ENCODE measurements at regions not wholly inside any gene's neighbourhood (a gene's known extent, or its start where the extent isn't known, plus 50 kb on each side); places are given as distances from the start of the nearest gene placed in this dataset.
"Not testable (repeated sequence)": the region's sequence is repeated elsewhere in the genome, so short reads cannot be mapped to it uniquely, and the experiment has no call there.

DNA sequence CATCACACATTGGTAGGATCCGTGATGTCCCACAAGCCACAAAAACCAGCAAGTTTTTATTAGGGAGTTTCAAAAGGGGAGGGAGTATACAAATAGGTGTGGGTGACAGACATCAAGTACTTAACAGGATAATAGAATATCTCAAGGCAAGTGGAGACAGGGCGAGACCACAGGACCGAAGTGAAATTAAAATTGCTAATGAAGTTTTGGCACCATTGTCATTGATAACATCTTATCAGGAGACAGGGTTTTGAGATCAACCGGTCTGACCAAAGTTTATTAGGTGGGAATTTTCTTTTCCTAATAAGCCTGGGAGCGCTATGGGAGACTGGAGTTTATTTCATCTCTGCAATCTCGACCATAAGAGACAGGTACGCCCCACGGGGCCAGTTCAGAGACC lies 178.5 kb downstream of the OTOP1 start:
- DNase-seq: not testable (repeated sequence)

DNA sequence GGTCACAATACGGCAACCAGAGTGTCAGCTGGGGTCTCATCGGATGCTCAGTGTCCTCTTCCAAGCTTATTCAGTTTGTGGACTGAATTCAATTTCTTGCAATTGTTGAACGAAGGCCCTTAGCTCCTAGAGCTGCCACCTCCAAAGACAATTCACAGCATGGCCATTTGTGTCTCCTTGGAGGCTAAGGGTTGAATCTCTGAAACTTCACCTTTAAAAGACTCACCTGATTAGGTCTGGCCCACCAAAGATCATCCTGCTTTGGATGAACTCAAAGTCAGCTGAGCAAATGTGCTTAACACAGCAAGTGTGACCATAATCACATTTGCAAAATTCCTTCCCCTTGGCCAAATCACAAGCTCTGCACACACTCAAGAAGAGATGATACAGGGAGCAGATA lies 175.9 kb downstream of the OTOP1 start:
- not testable (repeated sequence) for DNase-seq

GRCh38 chr4:4052933-4053332 lies 173.8 kb downstream of the OTOP1 start:
- not testable (repeated sequence) for DNase-seq

- not testable (repeated sequence) for DNase-seq
Observed at GRCh38 chr4:4057226-4057625, 169.5 kb downstream of the OTOP1 start.

- DNase-seq: not testable (repeated sequence)
Observed at GRCh38 chr4:4084171-4084570, 142.6 kb downstream of the OTOP1 start.

- not testable (repeated sequence) for DNase-seq
Observed at GRCh38 chr4:4089716-4090419, 136.9 kb downstream of the OTOP1 start.

DNA sequence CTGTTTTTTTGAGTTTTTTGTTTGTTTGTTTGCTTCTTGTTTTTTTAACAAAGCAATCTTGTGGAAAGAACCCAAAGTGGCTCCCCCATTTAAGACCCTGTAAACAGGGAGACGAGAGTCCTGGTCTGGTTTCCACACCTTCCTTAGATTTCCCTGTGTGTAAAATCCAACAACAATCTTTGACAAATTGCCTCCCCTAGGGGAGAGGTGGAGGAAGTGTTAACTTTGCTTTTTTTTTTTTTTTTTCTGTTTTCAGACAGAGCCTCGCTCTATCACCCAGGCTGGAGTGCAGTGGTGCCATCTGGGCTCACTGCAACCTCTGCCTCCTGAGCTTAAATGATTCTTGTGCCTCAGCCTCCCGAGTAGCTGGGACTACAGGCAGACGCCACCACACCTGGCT lies 136.0 kb downstream of the OTOP1 start:
- not testable (repeated sequence) for DNase-seq

- DNase-seq: not testable (repeated sequence)
Observed at GRCh38 chr4:4092159-4092558, 134.6 kb downstream of the OTOP1 start.

DNA sequence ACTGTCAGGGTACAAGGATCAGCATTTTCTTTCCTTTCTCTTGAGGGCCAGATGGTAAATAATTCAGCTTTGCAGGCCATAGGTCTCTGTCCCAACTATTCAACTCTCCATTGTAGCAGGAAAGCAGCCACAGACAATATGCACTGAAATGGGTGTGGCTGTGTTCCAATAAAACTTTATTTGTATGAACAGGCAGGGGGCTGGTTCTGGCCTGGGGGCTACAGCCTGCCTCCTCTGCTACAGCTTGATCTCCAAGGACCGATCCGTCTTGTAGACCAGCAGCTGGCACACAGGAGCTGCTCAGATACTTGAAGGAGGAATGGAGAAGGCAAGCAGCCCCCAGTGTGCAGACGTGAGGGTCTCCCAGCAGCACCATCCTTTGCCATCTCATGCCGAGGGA lies 127.1 kb downstream of the OTOP1 start:
- not testable (repeated sequence) for DNase-seq

DNA sequence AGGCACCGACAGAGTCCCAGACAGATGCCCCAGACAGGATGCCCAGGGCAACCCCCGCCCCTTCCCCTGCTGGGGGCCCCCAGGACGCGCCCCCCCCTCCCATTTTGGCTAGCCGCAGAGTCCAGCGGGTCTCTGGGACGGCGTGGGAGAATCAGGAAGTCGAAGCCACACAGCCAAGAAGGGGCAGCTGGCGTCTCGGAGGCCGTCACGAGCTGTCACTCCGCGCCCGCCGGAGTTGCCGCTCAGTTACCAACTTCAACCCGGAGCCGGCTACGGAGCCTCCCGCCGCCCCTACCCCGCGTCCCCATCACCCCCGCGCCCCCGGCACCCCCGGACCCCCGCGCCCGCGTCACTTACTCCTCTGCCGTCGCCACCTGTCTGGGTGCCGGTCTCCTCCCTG lies 119.8 kb downstream of the OTOP1 start:
- not testable (repeated sequence) for DNase-seq

DNA sequence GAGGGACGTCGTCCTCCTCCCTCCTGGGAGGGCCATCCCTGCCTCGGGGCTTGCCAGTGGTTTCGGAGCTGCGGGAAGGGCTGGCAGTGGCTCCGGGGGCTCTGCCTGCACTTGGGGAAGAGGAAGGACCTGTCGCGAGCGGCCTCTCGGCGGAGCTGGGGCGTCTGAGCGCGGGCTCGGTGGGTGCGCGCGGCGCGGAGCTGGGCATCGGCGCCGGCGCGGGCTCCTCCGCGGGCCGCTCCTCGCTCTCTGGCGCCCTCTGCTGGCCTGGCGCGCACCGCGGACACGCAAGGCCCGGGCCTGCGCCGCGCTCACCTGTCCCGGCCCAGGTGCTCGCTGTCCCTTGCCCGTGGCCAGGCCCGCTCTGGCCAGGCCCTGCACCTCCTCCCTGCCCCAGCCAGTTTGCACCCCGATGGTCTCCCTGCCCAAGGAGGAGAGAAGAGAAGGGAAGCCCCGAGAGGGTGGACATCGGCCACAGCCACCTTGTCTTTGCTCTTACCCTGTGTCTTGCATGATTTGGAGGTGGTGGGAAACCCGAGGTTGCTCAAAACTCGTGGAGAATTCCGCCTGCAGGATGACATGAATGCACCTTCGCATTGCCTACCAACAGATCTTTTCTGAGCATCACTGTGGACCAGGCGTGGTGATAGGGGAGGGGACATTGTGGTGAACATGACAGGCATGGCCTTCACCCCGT lies 119.2 kb downstream of the OTOP1 start:
- DNase-seq: peak; percentile 36

- not testable (repeated sequence) for DNase-seq
Observed at GRCh38 chr4:4115381-4115780, 111.3 kb downstream of the OTOP1 start.

DNA sequence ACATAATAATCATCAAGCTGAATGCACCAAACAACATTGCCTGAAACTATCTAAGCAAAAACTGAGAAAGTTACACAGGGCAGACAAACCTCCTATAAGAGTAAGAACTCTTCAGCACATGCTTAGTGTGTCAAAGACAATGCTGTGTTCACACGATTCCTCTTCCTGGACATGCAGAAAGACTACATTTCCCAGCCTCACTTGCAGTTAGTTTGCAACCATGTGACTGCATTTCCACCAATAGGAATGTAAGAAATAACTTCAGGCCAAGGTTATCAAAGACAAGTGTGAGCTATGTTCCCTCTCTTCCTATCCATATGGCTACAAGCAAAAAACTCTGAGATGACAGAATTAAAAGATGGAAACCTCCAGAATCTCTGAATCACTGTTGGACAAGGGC lies 109.8 kb downstream of the OTOP1 start:
- DNase-seq: not testable (repeated sequence)

DNA sequence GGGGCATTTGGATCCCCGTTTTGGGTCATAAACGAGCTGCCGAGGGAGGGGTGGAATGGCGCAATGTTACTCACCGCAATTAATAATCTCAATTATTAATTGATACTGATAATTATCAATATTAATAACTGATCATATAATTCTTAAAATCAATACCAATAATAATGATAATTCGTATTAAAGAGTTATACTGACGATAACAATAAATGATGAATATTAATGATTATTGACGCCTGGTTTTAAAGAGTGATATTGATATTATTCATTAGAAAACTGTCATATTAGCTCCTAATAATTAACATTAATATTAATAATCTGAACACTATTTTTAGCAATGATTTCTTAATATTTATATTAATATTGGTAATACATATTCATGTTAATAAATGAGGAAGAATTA lies 92.4 kb downstream of the OTOP1 start:
- not testable (repeated sequence) for DNase-seq

- DNase-seq: not testable (repeated sequence)
Observed at GRCh38 chr4:4136621-4137020, 90.1 kb downstream of the OTOP1 start.
